Activated T-helper 1 cell treated with anti-CD3 and anti-CD28 coated beads, Interleukin-2, amount 50 U/mL, for 16 hours (primary cell): ENCODE measurements at regions not wholly inside any gene's neighbourhood (a gene's known extent, or its start where the extent isn't known, plus 50 kb on each side); places are given as distances from the start of the nearest gene placed in this dataset.

Experiments
- DNase-seq, 2 donors: peaks; one replicate each; pipeline ENCODE4 v3.0.0-alpha.2; 2020; ENCODE audit warnings: low read depth in 1 of 2, low spot score in 1 of 2

- no peak for DNase-seq
Observed at GRCh38 chr1:3954170-3955169, 54.4 kb upstream of the C1orf174 start.

DNA sequence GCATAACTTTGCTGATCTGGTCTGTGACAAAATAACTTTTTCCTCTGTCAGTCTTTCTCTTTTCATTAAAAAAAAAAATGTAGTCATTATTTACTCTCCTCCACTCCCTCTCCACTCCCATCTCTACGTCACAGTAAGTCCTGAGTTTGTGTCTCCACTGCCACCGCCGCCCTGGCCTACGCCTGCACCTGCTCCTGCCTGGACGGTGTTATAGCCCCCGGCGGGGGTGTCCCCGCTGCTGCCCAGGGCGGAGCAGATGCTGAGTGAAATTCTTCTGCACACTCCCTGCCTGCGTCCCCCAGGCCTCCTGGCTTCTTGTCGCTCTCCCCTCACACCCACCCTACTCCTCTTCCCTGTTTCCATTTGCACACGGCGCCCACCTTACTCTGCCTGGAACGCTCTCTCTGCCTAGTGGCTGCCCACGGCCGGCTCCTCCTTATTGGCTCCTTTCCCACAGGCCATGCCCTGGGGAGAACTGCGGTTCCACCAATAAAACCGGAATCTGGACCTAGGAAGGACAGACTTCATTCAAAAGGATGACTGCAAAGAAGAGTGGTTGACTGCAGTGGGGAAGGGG is 55.2 kb upstream of the C1orf174 start:
- no peak for DNase-seq

GRCh38 chr1:3956527-3957170 is 56.6 kb upstream of the C1orf174 start:
- no peak for DNase-seq

DNA sequence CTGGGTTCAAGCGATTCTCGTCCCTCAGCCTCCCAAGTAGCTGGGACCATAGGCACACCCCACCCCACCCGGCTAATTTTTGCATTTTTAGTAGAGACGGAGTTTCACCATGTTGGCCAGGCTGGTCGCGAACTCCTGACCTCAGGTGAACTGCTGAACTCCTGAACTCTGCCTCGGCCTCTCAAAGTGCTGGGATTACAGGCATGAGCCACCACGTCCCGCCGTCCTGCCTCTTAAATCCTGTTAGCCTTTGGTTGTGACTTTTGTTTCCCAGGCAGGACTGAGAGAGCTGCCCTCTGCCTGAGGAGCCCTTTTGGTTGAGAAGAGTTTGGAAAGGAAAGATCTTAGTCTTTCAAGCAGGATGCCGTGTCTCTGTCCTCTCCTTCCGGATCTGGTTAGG is 59.3 kb upstream of the C1orf174 start:
- DNase-seq = no peak

GRCh38 chr1:3963554-3963953 is 63.5 kb upstream of the C1orf174 start:
- no peak for DNase-seq

DNA sequence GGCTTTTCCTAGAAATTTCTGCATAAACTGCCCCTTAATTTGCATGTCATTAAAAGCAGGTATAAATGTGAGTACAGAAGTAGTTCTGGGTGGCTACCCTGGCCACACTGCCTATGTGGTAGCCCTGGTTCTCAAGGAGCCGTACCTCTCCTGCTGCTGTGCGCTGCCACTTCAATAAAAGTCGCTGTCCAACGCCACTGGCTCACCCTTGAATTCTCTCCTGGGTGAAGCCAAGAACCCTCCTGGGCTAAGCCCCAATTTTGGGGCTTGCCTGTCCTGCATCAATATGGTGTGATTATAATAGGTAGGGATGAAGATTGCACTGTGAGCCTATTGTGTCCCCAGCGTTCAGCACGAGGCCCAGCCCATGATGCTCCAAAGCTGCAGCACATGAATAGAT is 65.6 kb upstream of the C1orf174 start:
- no peak for DNase-seq

DNA sequence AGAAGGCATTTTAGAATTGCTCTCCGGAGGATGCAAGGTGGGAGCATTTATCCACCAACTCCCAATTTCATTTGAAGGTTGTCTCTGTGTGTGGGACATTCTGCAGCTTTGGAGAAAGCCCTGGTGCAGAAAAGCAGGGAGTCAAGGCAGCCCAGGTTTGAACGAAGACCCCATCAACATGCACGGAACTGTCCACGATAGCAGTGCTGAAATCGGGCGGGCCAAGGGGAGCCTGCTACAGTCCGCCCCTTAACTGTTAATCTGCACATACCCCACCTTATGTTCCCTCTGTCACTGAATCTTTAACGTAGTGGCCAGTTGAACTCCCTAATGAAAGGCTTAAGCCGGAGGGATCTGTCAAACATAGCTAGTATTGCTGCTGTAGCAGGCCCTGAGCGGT is 68.8 kb upstream of the C1orf174 start:
- DNase-seq = no peak

DNA sequence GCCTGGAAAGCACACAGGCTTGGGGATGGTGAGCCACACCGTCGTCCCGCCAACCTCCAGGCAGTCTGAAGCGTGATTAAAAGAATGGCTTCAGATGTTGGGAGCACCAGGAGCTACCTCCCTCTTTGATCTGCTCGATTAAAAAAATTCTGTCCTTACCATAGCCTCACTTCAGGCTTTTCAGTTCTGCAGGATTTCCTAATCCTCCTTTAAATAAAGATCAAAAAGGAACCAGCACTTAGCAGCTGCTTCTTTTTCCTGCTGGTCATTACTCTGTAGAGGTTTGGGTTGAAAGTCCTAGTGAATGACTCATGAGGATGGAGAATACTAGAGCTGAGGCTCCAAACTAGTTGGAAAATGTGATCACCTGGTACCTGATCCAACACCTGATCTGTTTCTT is 71.9 kb upstream of the C1orf174 start:
- DNase-seq = no peak

DNA sequence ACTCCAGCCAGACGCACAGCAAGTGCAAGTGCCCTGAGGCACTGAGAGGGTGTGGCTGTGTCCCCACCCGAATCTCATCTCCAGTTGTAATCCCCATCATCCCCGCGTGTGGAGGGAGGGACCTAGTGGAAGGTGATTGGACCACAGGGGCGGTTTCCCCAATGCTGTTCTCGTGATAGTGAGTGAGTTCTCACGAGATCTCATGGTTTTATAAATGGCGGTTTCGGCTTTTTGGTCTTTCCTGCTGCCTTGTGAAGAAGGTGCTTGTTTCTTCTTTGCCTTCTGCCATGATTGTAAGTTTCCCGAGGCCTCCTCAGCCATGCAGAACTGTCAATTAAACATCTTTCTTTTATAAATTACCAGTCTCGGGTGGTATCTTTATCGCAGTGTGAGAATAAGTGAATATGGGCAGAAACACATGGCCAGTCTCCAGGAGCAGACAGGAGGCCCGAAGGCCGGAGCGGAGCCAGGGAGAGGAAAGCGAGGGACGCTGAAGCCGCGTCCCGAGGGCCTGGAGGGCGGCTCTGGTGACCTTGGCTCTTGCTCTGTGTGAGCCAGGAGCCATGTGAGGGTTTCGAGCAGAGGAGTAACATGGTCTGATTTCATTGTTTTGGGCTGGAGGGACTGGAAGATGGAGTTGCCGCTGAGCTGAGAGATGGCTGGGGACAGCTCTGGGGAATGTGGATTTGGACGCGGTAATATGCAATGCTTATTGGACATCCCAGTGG is 76.0 kb upstream of the C1orf174 start:
- DNase-seq = no peak

- no peak for DNase-seq
Observed at GRCh38 chr1:3976821-3977220, 76.7 kb upstream of the C1orf174 start.

GRCh38 chr1:3978196-3978989 is 78.3 kb upstream of the C1orf174 start:
- DNase-seq = no peak

- DNase-seq = no peak
Observed at GRCh38 chr1:3978990-3979325, 78.9 kb upstream of the C1orf174 start.

DNA sequence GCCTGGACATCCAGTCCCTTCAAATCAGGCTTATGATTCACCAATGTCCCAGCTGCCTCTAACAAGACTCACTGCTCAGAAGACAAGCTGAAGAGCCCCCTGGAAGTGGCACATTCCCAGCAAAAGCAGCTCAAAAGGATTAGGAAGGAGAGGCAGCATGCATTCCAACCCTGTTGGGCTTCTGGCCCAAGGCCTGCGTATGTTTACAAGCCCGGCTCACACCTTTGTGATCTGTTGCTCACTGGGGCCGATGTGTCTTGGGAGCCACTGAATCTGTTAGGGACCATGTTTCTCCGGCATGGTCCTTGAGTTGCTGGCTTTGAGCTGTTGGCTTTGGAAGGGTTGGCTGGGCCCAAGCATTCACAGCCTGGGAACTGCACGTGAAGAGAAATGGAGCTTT is 81.2 kb upstream of the C1orf174 start:
- DNase-seq = no peak

DNA sequence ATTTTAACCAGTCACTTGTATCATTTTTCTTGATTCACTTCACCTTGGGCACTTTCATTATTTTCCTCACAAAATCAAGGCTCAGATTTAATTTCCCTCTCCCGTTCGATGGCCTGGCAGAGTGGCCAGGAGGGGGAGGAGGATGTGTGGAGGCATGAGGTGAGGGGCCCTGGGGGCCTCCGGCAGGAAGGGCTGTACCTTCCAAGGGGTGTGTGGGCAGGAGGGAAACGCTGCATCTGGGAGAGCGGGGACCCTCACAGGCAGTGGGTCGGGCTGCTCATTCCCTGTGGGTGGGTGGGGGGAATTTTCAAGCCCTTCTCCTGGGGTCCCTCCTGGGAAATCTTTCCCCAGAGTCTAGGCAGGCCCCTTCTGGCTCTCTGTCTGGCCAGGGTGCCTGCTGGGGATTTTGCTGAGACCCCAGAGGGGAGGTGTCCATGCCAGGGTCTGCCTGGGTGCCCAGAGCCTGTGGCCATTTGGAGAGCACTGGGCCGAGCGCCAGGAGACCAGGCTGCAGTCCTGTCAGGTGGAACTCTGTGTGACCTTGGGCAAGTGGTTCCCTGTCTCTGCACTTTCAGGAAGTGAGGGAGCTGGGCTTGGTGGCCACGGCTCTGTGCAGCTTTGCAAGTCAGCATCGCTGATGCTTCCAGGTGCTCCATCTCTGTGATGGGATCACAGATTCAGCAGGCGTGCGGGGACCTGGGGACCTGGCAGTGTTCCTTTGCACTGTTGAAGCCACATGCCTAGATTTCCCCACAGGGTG is 81.9 kb upstream of the C1orf174 start:
- DNase-seq = no peak

DNA sequence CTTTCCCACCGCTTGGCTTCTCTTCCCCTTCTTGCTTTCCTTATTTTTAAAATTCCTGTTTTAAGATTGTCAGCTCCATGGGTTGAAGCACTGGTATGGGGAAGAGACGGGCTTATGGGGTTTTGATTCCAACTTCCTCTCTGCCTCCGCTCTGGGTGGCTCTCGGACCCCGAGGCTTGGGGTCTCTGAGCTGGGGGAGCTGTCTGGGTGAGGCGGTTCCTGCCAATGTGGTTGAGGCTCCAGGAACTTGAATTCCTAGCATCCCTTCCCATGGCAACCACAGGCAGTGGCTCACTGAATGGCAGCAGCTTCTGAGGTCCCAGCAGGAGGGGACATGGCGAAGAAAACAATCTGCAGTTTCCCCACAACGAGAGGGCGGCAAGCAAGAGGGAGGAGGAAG is 83.1 kb upstream of the C1orf174 start:
- no peak for DNase-seq

GRCh38 chr1:3984586-3984985 is 84.5 kb upstream of the C1orf174 start:
- DNase-seq = no peak

DNA sequence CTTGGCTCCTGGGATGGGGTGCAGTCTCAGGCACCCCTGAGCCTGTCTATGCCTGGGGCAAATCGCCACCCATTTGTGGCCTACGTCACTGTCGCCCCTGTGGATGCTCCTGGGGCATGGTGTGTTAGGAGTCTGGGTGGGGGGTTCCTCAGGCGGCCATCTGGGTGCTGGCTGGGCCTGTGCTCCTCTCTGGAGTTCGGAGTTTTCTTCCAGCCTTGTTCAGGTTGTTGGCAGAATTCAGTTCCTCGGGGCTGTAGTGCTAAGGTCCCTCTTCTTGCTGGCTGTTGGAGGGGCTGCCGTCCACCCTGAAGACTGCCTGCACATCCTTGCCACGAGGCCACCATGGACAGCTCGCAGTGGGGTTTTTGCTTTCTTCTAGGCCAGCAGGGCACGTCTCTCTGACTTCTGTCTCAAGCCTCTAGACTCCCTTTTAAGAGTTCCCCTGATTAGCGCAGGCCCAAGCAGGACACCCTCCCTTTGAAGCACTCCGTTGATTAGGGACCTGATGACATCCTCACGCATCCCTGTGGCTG is 86.7 kb upstream of the C1orf174 start:
- DNase-seq = no peak

DNA sequence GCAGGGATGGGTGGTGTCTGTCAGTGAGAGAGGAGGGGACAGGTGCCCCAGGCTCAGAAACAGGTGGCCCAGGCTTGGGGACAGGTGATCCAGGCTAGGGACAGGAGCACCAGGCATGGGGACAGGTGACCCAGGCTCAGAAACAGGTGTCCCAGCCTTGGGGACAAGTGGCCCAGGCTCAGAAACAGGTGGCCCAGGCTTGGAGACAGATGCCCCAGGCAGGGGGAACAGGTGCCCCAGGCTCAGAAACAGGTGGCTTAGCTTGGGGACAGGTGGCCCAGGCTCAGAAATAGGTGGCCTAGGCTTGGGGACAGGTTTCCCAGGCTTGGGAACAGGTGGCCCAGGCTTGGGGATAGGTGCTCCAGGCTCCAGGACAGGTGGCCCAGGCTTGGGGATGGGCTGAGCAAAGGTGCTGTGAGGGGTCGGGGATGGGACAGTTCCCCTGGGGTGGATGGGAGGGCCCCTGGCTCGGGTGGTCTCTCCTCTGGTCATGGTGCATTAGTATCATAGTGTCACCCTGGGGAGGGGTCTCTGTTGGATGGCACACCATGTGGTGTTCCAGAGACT is 87.7 kb upstream of the C1orf174 start:
- DNase-seq = no peak

- no peak for DNase-seq
Observed at GRCh38 chr1:3988431-3988830, 88.4 kb upstream of the C1orf174 start.
